ENCODE measurements at regions not wholly inside any gene's neighbourhood (a gene's known extent, or its start where the extent isn't known, plus 50 kb on each side); places are given as distances from the start of the nearest gene placed in this dataset.

GRCh38 chr3:83941990-83942745 lies 1016.6 kb upstream of the CADM2 start:
- Histone ChIP-seq H3K36me3 (ENCODE audit: control insufficient read depth, insufficient read depth, low read length) (no peaks in the 10 kb centered on the region), H3K9ac (ENCODE audit: low read depth, low read length) (no peak overlapping the region), H3K9me3 (ENCODE audit: control insufficient read depth, insufficient read depth, low read length) (no peaks in the 10 kb centered on the region), H3K4me1 (ENCODE audit: control insufficient read depth, insufficient read depth, low read length) (no peaks in the 10 kb centered on the region; the same call in 1 of the 2 replicates), H3K27ac (ENCODE audit: low read depth, low read length) (no peak overlapping the region), H3K4me3 (ENCODE audit: low read depth, low read length) (no peak overlapping the region), H3K27me3 (ENCODE audit: control insufficient read depth, insufficient read depth, low read length) (no peaks in the 10 kb centered on the region)

- Histone ChIP-seq H3K4me1 (ENCODE audit: control insufficient read depth, insufficient read depth, low read length) (no peaks in the 10 kb centered on the region; the same call in 1 of the 2 replicates), H3K27ac (ENCODE audit: low read depth, low read length) (no peak overlapping the region), H3K9ac (ENCODE audit: low read depth, low read length) (no peak overlapping the region), H3K9me3 (ENCODE audit: control insufficient read depth, insufficient read depth, low read length) (no peaks in the 10 kb centered on the region), H3K27me3 (ENCODE audit: control insufficient read depth, insufficient read depth, low read length) (no peaks in the 10 kb centered on the region), H3K4me3 (ENCODE audit: low read depth, low read length) (no peak overlapping the region), H3K36me3 (ENCODE audit: control insufficient read depth, insufficient read depth, low read length) (no peaks in the 10 kb centered on the region)
Observed at GRCh38 chr3:83946049-83946448, 1012.7 kb upstream of the CADM2 start.

GRCh38 chr3:83946554-83946953 lies 1012.2 kb upstream of the CADM2 start:
- Histone ChIP-seq H3K4me3 (ENCODE audit: low read depth, low read length) (no peak overlapping the region), H3K9me3 (ENCODE audit: control insufficient read depth, insufficient read depth, low read length) (no peaks in the 10 kb centered on the region), H3K27ac (ENCODE audit: low read depth, low read length) (no peak overlapping the region), H3K4me1 (ENCODE audit: control insufficient read depth, insufficient read depth, low read length) (no peaks in the 10 kb centered on the region; the same call in 1 of the 2 replicates), H3K36me3 (ENCODE audit: control insufficient read depth, insufficient read depth, low read length) (no peaks in the 10 kb centered on the region), H3K27me3 (ENCODE audit: control insufficient read depth, insufficient read depth, low read length) (no peaks in the 10 kb centered on the region), H3K9ac (ENCODE audit: low read depth, low read length) (no peak overlapping the region)

- no peaks in the 10 kb centered on the region for H3K9me3 ChIP-seq (ENCODE audit: control insufficient read depth, insufficient read depth, low read length)
- H3K4me1 ChIP-seq (ENCODE audit: control insufficient read depth, insufficient read depth, low read length): peaks cover 5% of the 10 kb centered on the region
- no peak overlapping the region for H3K27ac ChIP-seq (ENCODE audit: low read depth, low read length)
- H3K36me3 ChIP-seq (ENCODE audit: control insufficient read depth, insufficient read depth, low read length): no peaks in the 10 kb centered on the region
- H3K4me3 ChIP-seq (ENCODE audit: low read depth, low read length): no peak overlapping the region
- no peak overlapping the region for H3K9ac ChIP-seq (ENCODE audit: low read depth, low read length)
- no peaks in the 10 kb centered on the region for H3K27me3 ChIP-seq (ENCODE audit: control insufficient read depth, insufficient read depth, low read length)
Observed at GRCh38 chr3:83948771-83949170, 1010.0 kb upstream of the CADM2 start.

GRCh38 chr3:83953417-83954089 lies 1005.2 kb upstream of the CADM2 start:
- peaks cover 11% of the 10 kb centered on the region for H3K4me1 ChIP-seq (ENCODE audit: control insufficient read depth, insufficient read depth, low read length)
- H3K27me3 ChIP-seq (ENCODE audit: control insufficient read depth, insufficient read depth, low read length): no peaks in the 10 kb centered on the region
- no peak overlapping the region for H3K27ac ChIP-seq (ENCODE audit: low read depth, low read length)
- no peaks in the 10 kb centered on the region for H3K36me3 ChIP-seq (ENCODE audit: control insufficient read depth, insufficient read depth, low read length)
- H3K9me3 ChIP-seq (ENCODE audit: control insufficient read depth, insufficient read depth, low read length): no peaks in the 10 kb centered on the region
- H3K4me3 ChIP-seq (ENCODE audit: low read depth, low read length): no peak overlapping the region
- no peak overlapping the region for H3K9ac ChIP-seq (ENCODE audit: low read depth, low read length)

GRCh38 chr3:83956431-83956830 lies 1002.4 kb upstream of the CADM2 start:
- no peaks in the 10 kb centered on the region for H3K36me3 ChIP-seq (ENCODE audit: control insufficient read depth, insufficient read depth, low read length)
- no peak overlapping the region for H3K27ac ChIP-seq (ENCODE audit: low read depth, low read length)
- H3K9me3 ChIP-seq (ENCODE audit: control insufficient read depth, insufficient read depth, low read length): no peaks in the 10 kb centered on the region
- H3K9ac ChIP-seq (ENCODE audit: low read depth, low read length): no peak overlapping the region
- peaks cover 11% of the 10 kb centered on the region for H3K4me1 ChIP-seq (ENCODE audit: control insufficient read depth, insufficient read depth, low read length)
- no peak overlapping the region for H3K4me3 ChIP-seq (ENCODE audit: low read depth, low read length)
- no peaks in the 10 kb centered on the region for H3K27me3 ChIP-seq (ENCODE audit: control insufficient read depth, insufficient read depth, low read length)

GRCh38 chr3:83968356-83968755 lies 990.4 kb upstream of the CADM2 start:
- H3K4me1 ChIP-seq (ENCODE audit: control insufficient read depth, insufficient read depth, low read length): no peaks in the 10 kb centered on the region
- no peak overlapping the region for H3K27ac ChIP-seq (ENCODE audit: low read depth, low read length)
- H3K27me3 ChIP-seq (ENCODE audit: control insufficient read depth, insufficient read depth, low read length): no peaks in the 10 kb centered on the region
- H3K9me3 ChIP-seq (ENCODE audit: control insufficient read depth, insufficient read depth, low read length): no peaks in the 10 kb centered on the region
- no peaks in the 10 kb centered on the region for H3K36me3 ChIP-seq (ENCODE audit: control insufficient read depth, insufficient read depth, low read length)
- H3K9ac ChIP-seq (ENCODE audit: low read depth, low read length): no peak overlapping the region
- no peak overlapping the region for H3K4me3 ChIP-seq (ENCODE audit: low read depth, low read length)

DNA sequence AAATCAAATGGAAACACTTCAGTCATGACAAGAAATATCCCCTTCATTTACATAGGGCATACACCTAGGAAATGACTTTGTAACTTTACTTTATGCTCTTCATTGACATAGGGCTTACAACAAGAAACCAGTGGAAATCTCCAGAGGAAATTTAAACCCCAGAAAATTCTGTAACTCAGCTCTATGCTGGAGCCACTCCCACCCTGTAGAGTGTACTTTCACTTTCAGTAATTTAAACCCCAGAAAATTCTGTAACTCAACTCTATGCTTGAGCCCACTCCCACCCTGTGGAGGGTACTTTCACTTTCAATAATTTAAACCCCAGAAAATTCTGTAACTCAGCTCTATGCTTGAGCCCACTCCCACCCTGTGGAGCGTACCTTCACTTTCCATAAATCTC lies 987.1 kb upstream of the CADM2 start:
- H3K27ac ChIP-seq (ENCODE audit: low read depth, low read length): no peak overlapping the region
- H3K4me3 ChIP-seq (ENCODE audit: low read depth, low read length): no peak overlapping the region
- H3K36me3 ChIP-seq (ENCODE audit: control insufficient read depth, insufficient read depth, low read length): no peaks in the 10 kb centered on the region
- H3K4me1 ChIP-seq (ENCODE audit: control insufficient read depth, insufficient read depth, low read length): no peaks in the 10 kb centered on the region
- H3K27me3 ChIP-seq (ENCODE audit: control insufficient read depth, insufficient read depth, low read length): no peaks in the 10 kb centered on the region
- H3K9ac ChIP-seq (ENCODE audit: low read depth, low read length): no peak overlapping the region
- H3K9me3 ChIP-seq (ENCODE audit: control insufficient read depth, insufficient read depth, low read length): no peaks in the 10 kb centered on the region

DNA sequence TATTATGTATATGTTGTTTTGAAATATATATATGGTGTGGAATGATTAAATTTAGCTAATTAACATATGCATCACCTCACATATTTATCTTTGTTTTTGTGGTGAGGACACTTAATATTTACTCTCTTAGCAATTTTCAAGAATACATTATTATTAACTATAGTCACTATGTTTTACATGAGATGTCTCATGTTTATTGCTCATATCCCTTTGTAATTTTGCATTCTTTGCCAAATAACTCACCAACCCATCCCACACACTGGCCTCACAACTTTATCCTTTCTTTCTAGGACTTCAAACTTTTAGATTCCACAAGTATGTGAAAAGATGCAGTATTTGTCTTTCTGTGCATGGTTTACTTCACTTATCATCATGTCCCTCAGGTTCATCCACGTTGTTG lies 950.2 kb upstream of the CADM2 start:
- no peak overlapping the region for H3K9ac ChIP-seq (ENCODE audit: low read depth, low read length)
- H3K27me3 ChIP-seq (ENCODE audit: control insufficient read depth, insufficient read depth, low read length): no peaks in the 10 kb centered on the region
- no peaks in the 10 kb centered on the region for H3K4me1 ChIP-seq (ENCODE audit: control insufficient read depth, insufficient read depth, low read length)
- no peaks in the 10 kb centered on the region for H3K9me3 ChIP-seq (ENCODE audit: control insufficient read depth, insufficient read depth, low read length)
- H3K27ac ChIP-seq (ENCODE audit: low read depth, low read length): no peak overlapping the region
- H3K36me3 ChIP-seq (ENCODE audit: control insufficient read depth, insufficient read depth, low read length): no peaks in the 10 kb centered on the region
- no peak overlapping the region for H3K4me3 ChIP-seq (ENCODE audit: low read depth, low read length)

DNA sequence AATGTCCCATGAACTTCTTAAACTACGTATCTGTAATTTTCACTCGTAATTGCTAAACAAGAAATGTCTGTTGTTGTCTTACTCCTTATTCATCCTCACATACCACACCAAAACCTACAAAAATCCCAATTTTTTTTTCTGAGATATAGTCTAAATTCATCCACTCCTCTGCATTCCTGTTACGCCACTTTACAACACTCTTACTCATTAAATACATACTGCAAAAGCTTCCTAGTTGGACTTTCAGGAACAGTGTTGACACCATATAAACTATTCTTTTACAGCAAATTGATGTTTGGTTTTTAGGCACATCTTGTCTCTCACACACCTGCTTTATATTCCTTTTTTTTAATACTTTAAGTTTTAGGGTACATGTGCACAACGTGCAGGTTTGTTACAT lies 934.9 kb upstream of the CADM2 start:
- no peaks in the 10 kb centered on the region for H3K4me1 ChIP-seq (ENCODE audit: control insufficient read depth, insufficient read depth, low read length)

GRCh38 chr3:84039099-84039498 lies 919.7 kb upstream of the CADM2 start:
- H3K9me3 ChIP-seq (ENCODE audit: control insufficient read depth, insufficient read depth, low read length): 0 out of 2 replicates have a peak, but pooled peaks cover 4% of the 10 kb centered on the region
- no peak overlapping the region for H3K4me3 ChIP-seq (ENCODE audit: low read depth, low read length)
- H3K36me3 ChIP-seq (ENCODE audit: control insufficient read depth, insufficient read depth, low read length): no peaks in the 10 kb centered on the region
- no peaks in the 10 kb centered on the region for H3K27me3 ChIP-seq (ENCODE audit: control insufficient read depth, insufficient read depth, low read length)
- H3K27ac ChIP-seq (ENCODE audit: low read depth, low read length): no peak overlapping the region
- H3K4me1 ChIP-seq (ENCODE audit: control insufficient read depth, insufficient read depth, low read length): no peaks in the 10 kb centered on the region
- no peak overlapping the region for H3K9ac ChIP-seq (ENCODE audit: low read depth, low read length)

More for the DNA sequence above, 934.9 kb upstream of the CADM2 start:
- H3K9ac ChIP-seq (ENCODE audit: low read depth, low read length): no peak overlapping the region
- no peak overlapping the region for H3K27ac ChIP-seq (ENCODE audit: low read depth, low read length)
- no peaks in the 10 kb centered on the region for H3K36me3 ChIP-seq (ENCODE audit: control insufficient read depth, insufficient read depth, low read length)
- H3K27me3 ChIP-seq (ENCODE audit: control insufficient read depth, insufficient read depth, low read length): no peaks in the 10 kb centered on the region
- H3K9me3 ChIP-seq (ENCODE audit: control insufficient read depth, insufficient read depth, low read length): no peaks in the 10 kb centered on the region
- no peak overlapping the region for H3K4me3 ChIP-seq (ENCODE audit: low read depth, low read length)
